GM18502 (cell line): ENCODE measurements at regions not wholly inside any gene's neighbourhood (a gene's known extent, or its start where the extent isn't known, plus 50 kb on each side); places are given as distances from the start of the nearest gene placed in this dataset.

Experiments used
- ATAC-seq: cut with Tn5 transposase; IDR thresholded peaks from one replicate; pipeline ENCODE4 v1.9.1; 2021; ENCODE audit warnings: mild to moderate bottlenecking; ENCODE audit not compliant: unreplicated experiment, poor library complexity

- no peak for ATAC-seq
Measured at GRCh38 chr13:89878904-89879303, 1468.6 kb upstream of the MIR17HG start.

- no peak for ATAC-seq
Measured at GRCh38 chr13:89880201-89880600, 1467.3 kb upstream of the MIR17HG start.

- no peak for ATAC-seq
Measured at GRCh38 chr13:89883893-89884448, 1463.5 kb upstream of the MIR17HG start.

- ATAC-seq = no peak
Measured at GRCh38 chr13:89890806-89891205, 1456.7 kb upstream of the MIR17HG start.

GRCh38 chr13:89891416-89891815 is 1456.1 kb upstream of the MIR17HG start:
- no peak for ATAC-seq

- peak; percentile 84 for ATAC-seq
Measured at GRCh38 chr13:89897681-89898080, 1449.8 kb upstream of the MIR17HG start.

- ATAC-seq = no peak
Measured at GRCh38 chr13:89899302-89900103, 1448.0 kb upstream of the MIR17HG start.

GRCh38 chr13:89900104-89900765 is 1447.3 kb upstream of the MIR17HG start:
- ATAC-seq = no peak

GRCh38 chr13:89902223-89902622 is 1445.3 kb upstream of the MIR17HG start:
- no peak for ATAC-seq

- no peak for ATAC-seq
Measured at GRCh38 chr13:89903115-89903514, 1444.4 kb upstream of the MIR17HG start.

GRCh38 chr13:89910166-89910565 is 1437.3 kb upstream of the MIR17HG start:
- no peak for ATAC-seq

GRCh38 chr13:89916551-89916950 is 1430.9 kb upstream of the MIR17HG start:
- no peak for ATAC-seq

GRCh38 chr13:89920461-89920860 is 1427.0 kb upstream of the MIR17HG start:
- no peak for ATAC-seq

- no peak for ATAC-seq
Measured at GRCh38 chr13:89923052-89923451, 1424.4 kb upstream of the MIR17HG start.

- no peak for ATAC-seq
Measured at GRCh38 chr13:89923736-89924135, 1423.8 kb upstream of the MIR17HG start.

- no peak for ATAC-seq
Measured at GRCh38 chr13:89925107-89925506, 1422.4 kb upstream of the MIR17HG start.

GRCh38 chr13:89930861-89931260 is 1416.6 kb upstream of the MIR17HG start:
- no peak for ATAC-seq

- no peak for ATAC-seq
Measured at GRCh38 chr13:89932902-89933301, 1414.6 kb upstream of the MIR17HG start.

- no peak for ATAC-seq
Measured at GRCh38 chr13:89936256-89936655, 1411.2 kb upstream of the MIR17HG start.

- no peak for ATAC-seq
Measured at GRCh38 chr13:89937420-89937819, 1410.1 kb upstream of the MIR17HG start.

GRCh38 chr13:89940383-89940782 is 1407.1 kb upstream of the MIR17HG start:
- ATAC-seq = no peak
